OCI-M2 (cell line): ENCODE measurements at regions not wholly inside any gene's neighbourhood (a gene's known extent, or its start where the extent isn't known, plus 50 kb on each side); places are given as distances from the start of the nearest gene placed in this dataset.
"Not testable (repeated sequence)": the region's sequence is repeated elsewhere in the genome, so short reads cannot be mapped to it uniquely, and the experiment has no call there.

Experiments used
- DNase-seq: peaks from one replicate; lab custom pipeline; 2025; ENCODE audit not compliant: unreplicated experiment; lab: John Stamatoyannopoulos, UW

- DNase-seq, result no peak
Observed at GRCh38 chr5:68838157-68838718, 255.6 kb upstream of the SLC30A5 start.

DNA sequence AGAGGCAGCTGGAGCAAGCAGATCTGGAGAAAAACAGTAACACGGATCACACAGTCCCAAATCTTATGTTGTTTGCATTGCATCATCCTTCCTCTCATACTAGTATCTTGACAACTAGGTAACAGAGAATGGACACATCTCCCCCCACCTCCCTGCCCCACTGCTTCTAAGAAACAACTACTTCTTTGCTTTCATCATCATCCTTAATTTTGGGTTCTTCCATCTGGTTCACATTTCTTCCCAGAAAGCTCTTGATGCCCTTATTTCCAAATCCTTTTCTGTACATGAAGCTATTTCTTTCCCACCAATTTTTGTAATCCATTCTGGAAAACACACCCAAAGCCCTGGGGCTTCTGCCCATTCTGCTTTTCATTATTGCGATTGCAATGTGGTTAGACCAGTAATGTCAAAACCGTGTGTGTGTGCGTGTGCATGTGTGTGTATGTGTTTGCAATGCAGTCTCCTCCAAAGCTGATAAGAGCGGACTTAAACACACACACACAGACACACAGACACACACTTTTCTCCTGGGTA lies 254.7 kb upstream of the SLC30A5 start:
- no peak for DNase-seq

- no peak for DNase-seq
Observed at GRCh38 chr5:68843624-68844364, 250.0 kb upstream of the SLC30A5 start.

GRCh38 chr5:68845131-68845530 lies 248.7 kb upstream of the SLC30A5 start:
- DNase-seq, result no peak

DNA sequence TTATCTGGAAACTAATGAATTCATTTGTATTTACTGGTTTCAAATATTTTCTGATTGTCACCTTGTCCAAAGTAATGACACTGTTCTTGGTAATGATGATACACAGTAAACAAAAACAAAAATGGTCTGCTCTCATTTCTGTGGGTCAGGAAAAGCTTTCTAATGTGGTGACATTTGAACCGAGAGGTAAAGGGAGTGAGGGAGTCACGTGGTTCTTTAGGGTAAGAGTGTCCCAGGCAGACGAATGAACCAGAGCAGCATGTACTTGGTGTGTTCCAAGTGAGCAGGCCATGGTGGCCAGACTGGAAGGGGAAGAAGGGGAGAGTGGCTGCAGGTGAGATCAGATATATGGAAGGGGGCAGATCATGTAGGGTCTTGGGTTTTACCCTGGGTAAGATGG lies 247.0 kb upstream of the SLC30A5 start:
- no peak for DNase-seq

- no peak for DNase-seq
Observed at GRCh38 chr5:68848091-68848490, 245.7 kb upstream of the SLC30A5 start.

DNA sequence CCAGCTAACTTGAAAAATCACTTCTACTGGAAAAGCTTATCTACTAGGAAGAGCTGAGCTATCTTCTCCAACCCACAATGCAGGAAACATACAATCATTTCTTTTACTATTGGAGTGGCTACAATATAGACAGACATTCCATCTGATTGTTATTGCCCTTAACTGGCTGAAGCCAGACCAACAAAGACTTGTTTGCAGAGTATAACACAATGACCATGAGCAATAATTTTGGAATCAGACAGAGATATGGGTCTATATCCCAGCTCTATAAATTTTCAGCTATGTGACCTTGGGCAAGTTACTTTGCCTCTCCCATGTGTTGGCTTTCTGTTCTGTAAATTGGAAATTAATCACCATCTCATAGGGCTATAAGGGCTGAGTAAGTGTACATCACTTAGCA lies 244.7 kb upstream of the SLC30A5 start:
- DNase-seq, result no peak

DNA sequence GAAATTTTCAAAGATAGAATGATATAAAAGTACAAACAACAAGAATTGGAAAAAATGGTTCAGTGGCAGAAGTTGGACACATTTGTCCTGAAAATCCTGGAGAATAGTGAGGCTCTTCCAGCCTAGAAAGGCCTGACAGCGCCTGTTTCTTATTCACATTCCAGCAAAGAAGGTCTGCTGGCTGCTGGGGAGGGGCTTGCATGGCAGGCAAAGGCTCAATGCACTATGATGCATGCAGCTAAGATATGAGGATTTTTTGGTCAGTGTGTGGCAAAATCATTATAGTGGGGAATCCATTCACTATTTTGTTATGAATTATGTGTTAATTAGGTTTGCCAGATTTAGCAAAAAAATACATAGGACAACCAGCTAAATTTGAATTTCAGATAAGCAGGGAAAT lies 243.9 kb upstream of the SLC30A5 start:
- DNase-seq, result no peak

GRCh38 chr5:68861099-68861498 lies 232.7 kb upstream of the SLC30A5 start:
- no peak for DNase-seq

GRCh38 chr5:68862560-68862959 lies 231.3 kb upstream of the SLC30A5 start:
- no peak for DNase-seq

- not testable (repeated sequence) for DNase-seq
Observed at GRCh38 chr5:68865192-68865591, 228.6 kb upstream of the SLC30A5 start.

- DNase-seq, result no peak
Observed at GRCh38 chr5:68872088-68872839, 221.6 kb upstream of the SLC30A5 start.

- DNase-seq, result no peak
Observed at GRCh38 chr5:68873198-68873597, 220.6 kb upstream of the SLC30A5 start.

DNA sequence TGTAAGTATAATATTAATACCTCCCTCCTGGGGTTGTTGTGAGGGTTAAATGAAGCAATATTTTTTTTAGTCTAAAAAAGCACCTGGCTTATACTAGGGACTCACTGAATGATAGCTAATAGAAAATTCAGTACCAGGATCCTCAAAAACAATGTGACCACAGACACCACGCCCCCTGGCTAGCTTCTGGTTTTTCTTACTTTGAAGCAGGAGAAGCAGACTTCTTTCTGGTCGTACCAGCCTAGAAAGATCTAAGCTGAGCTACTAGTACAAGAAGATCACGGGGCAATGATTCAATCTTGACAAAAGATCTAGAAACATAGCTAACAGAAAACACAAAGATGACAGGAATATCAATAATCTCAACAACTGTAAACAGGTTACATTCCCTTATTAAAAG lies 218.5 kb upstream of the SLC30A5 start:
- no peak for DNase-seq

GRCh38 chr5:68883436-68883835 lies 210.4 kb upstream of the SLC30A5 start:
- no peak for DNase-seq

DNA sequence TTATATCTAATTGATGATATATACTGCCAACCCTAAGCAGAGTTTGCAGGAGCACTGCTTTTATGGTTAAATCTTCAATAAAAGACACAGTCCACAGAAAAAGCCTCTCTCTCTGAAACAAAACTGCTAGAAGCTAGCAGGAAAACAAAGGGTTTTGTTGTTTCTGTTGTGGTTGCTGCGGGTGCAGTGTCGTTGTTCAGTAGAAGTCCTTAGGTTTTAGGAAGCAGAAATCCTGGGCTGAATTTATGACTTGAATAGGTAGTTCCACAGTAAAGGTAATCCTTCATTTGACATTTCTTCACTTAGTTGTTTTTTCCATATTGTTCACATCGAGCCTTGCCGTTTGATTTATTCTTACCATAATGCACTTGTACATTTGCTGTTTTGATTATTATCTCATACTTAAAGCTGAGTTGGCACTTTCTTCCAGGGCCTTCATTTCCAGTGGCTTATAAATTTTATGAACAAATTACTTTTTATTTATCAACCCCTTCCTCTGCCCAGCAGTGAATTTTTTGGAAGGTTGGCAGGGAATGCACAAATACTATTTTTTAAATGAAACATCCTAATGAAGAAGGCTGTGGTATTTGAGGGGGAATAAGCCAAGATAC lies 209.6 kb upstream of the SLC30A5 start:
- no peak for DNase-seq

DNA sequence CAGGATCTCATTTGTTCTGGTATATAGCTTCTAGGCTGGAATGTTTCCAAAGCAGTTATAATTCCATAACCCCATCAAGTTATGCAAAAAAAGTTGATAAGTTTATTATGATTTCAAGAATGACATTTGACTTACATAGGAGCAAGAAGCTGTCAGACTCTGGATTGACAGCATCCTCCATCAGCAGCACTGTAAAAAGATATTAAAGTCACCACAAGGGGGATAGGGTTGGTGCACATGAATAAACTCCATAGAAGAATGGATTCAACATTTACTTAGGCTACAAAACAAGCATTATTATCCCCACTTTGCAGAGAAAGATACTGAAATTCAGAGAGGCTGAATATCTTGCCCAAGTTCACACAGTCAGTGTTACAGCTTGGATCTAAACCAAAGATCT lies 208.9 kb upstream of the SLC30A5 start:
- no peak for DNase-seq

GRCh38 chr5:68886814-68887213 lies 207.0 kb upstream of the SLC30A5 start:
- no peak for DNase-seq

DNA sequence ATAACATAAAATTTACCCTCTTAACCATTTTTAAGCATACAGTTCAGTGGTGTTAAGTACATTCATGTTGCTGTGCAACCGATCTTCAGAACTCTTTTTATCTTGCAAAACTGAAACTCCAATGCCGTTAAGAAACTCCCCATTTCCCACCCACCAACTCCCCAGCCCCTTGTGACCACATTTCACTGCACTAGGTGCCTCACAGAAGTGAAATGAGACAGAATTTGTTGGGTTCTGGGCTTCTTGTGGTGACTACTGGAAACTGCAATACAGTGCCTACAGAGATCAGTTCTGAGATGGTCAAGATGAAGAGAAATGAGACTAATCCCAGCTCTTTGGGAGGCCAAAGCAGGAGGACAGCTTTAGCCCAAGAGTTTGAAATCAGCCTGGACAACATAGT lies 202.1 kb upstream of the SLC30A5 start:
- DNase-seq, result no peak

- no peak for DNase-seq
Observed at GRCh38 chr5:68894673-68895072, 199.1 kb upstream of the SLC30A5 start.

- DNase-seq, result no peak
Observed at GRCh38 chr5:68898951-68899471, 194.8 kb upstream of the SLC30A5 start.
